Stimulated activated naive CD8-positive, alpha-beta T cell treated with anti-CD3 and anti-CD28 coated beads, Interleukin-15, amount 100 ng/mL, for 72 hours (primary cell): ENCODE measurements at regions not wholly inside any gene's neighbourhood (a gene's known extent, or its start where the extent isn't known, plus 50 kb on each side); places are given as distances from the start of the nearest gene placed in this dataset.

Experiments used
- ATAC-seq: fragments of 150-1000 bp; cut with Tn5 transposase; 2 replicates; pipeline ENCODE4 v1.10.0; 2021; ENCODE audit warnings: mild to moderate bottlenecking, moderate library complexity
- DNase-seq, 2 donors: peaks; one replicate each; pipeline ENCODE4 v3.0.0; 2021 to 2022
- H3K27ac Mint-ChIP-seq, 2 donors: one replicate each; pipeline ENCODE4 v1.8.0; 2022; ENCODE audit warnings: mild to moderate bottlenecking in 2 of 2, mixed read lengths in 2 of 2, moderate library complexity in 2 of 2
- H3K27me3 Mint-ChIP-seq: one replicate; pipeline ENCODE4 v1.8.0; 2022; ENCODE audit warnings: mixed read lengths
- H3K4me1 Mint-ChIP-seq: one replicate; pipeline ENCODE4 v1.8.0; 2022; ENCODE audit warnings: mild to moderate bottlenecking, mixed read lengths
- H3K4me3 Mint-ChIP-seq, 2 donors: one replicate each; pipeline ENCODE4 v1.8.0; 2022; ENCODE audit warnings: mild to moderate bottlenecking in 2 of 2, mixed read lengths in 2 of 2, moderate library complexity in 1 of 2
- H3K9me3 Mint-ChIP-seq, 2 donors: one replicate each; pipeline ENCODE4 v1.8.0; 2022; ENCODE audit warnings: mixed read lengths in 2 of 2

DNA sequence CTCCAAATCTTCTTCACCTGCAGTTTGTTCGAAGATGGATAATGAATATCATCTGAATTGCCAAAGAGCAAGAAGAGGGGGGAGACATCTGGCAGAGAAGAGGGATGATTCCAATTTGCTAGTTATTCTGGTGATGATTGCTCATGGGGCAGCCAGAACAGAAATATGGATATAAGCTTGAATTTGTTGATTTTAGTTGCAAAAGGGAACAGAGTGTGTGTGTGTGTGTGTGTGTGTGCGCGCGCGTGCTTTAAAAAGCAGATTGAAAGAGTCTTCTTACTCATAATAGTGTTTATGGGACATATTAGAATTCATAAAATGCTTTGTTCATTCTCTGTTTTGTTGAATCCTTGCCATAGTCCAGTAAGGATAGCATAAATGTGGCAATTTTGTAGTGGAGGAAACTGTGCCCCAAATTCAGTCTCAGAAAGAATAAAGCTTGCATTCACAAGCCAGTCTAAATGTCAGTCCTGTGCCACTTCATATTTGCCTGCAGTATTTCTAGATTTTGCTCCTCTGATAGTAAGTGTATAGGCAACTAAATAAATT lies 436.3 kb upstream of the KLF4 start:
- no peak overlapping the region for H3K4me3 Mint-ChIP-seq
- DNase-seq (no peak), ATAC-seq (no peak)
- no peaks in the 10 kb centered on the region for H3K27me3 Mint-ChIP-seq
- no peaks in the 10 kb centered on the region for H3K4me1 Mint-ChIP-seq
- H3K9me3 Mint-ChIP-seq = peaks cover 0 to 9% of the 10 kb centered on the region in 2 donors
- no peak overlapping the region for H3K27ac Mint-ChIP-seq

DNA sequence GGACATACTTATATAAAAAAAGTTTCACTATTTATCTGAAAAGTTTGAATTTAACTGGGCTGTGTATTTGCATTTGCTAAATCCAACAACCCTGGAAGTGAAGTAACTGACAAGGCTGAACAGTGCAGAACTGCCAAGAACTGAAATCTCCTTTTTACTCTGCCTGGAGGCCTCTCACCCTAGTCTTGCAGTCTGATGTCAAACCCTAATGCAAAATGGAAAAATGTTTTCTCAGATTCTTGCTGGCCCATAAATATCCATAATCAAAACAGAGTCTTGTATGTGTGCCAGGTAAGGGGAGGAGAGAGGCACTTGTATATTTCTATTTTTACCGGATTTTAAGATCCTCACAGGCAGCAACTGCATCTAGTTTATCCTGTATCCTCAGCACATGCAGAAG lies 432.7 kb upstream of the KLF4 start:
- ATAC-seq (no peak), DNase-seq (no peak)
- H3K27me3 Mint-ChIP-seq = no peaks in the 10 kb centered on the region
- peaks cover 0 to 15% of the 10 kb centered on the region in 2 donors for H3K9me3 Mint-ChIP-seq
- H3K4me1 Mint-ChIP-seq = no peaks in the 10 kb centered on the region
- H3K27ac Mint-ChIP-seq = no peak overlapping the region
- H3K4me3 Mint-ChIP-seq = no peak overlapping the region

GRCh38 chr9:107919263-107919662 lies 429.7 kb upstream of the KLF4 start:
- Mint-ChIP-seq H3K4me1 (no peaks in the 10 kb centered on the region), H3K9me3 (peaks cover 0 to 15% of the 10 kb centered on the region in 2 donors), H3K27me3 (no peaks in the 10 kb centered on the region), H3K4me3 (no peak overlapping the region), H3K27ac (no peak overlapping the region)
- ATAC-seq (no peak), DNase-seq (no peak)

DNA sequence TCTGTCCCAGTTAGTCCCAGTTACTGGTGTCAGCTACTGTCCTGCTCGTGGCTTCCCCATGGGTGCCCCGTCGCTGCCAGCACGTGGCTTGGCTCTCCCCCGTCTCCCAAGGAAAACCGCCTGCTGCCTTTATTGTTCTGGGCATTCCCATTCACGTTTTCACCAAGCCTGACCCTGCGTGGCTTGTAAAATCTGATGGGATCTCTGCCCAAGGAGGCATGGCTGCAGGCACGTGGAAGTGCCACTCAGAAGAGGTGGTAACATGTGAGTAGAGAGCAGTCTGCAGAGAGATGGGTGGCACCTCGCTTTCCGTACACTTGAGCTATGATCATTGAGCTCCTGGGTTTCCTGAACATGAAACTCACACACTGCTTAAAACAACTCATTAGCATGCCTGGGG lies 429.2 kb upstream of the KLF4 start:
- ATAC-seq (no peak), DNase-seq (no peak)
- H3K27me3 Mint-ChIP-seq = no peaks in the 10 kb centered on the region
- no peak overlapping the region for H3K27ac Mint-ChIP-seq
- H3K4me3 Mint-ChIP-seq = no peak overlapping the region
- no peaks in the 10 kb centered on the region for H3K4me1 Mint-ChIP-seq
- H3K9me3 Mint-ChIP-seq = peaks cover 0 to 12% of the 10 kb centered on the region in 2 donors

DNA sequence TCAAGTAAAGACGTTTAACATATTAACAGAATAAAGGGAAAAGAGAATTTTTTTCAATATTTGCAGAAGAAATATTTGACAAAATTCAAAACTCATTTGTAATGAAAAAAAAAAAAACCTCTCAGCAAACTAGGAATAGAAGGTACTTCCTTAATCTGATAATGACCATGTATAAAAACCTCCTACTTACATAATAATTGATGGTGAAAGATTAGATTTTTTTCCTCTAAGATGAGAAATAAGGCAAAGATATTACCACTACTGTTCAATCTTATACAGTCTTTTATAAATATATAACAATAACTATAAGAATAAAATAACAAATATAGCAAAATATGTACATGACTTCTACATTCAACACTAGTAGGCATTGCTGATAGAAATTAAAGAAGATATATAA lies 424.6 kb upstream of the KLF4 start:
- H3K9me3 Mint-ChIP-seq = peaks cover 5 to 7% of the 10 kb centered on the region in 2 donors
- H3K4me1 Mint-ChIP-seq = no peaks in the 10 kb centered on the region
- DNase-seq (no peak), ATAC-seq (no peak)
- no peaks in the 10 kb centered on the region for H3K27me3 Mint-ChIP-seq
- no peak overlapping the region for H3K4me3 Mint-ChIP-seq
- no peak overlapping the region for H3K27ac Mint-ChIP-seq

DNA sequence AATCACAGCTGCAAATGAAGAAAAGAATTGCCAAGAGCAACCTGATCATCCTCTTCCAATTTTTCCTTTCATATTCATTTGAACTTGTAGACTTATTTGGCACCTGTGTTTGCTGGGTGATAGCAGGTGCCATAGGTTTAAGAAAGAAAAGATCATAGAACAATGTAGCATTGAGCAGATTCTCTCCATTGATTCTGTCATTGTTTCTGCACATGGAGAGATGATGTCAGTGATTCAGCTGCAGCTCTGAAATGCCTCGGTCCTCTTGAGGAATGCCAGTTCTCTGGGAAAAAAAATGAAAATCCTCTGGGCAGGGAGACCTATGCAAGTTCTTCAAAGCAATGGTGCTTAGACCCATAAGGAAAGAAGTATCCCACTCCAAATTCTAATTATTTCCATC lies 418.1 kb upstream of the KLF4 start:
- Mint-ChIP-seq H3K27ac (no peak overlapping the region), H3K4me1 (no peaks in the 10 kb centered on the region), H3K9me3 (peaks cover 0 to 6% of the 10 kb centered on the region in 2 donors), H3K27me3 (no peaks in the 10 kb centered on the region), H3K4me3 (no peak overlapping the region)
- ATAC-seq (no peak), DNase-seq (no peak)

DNA sequence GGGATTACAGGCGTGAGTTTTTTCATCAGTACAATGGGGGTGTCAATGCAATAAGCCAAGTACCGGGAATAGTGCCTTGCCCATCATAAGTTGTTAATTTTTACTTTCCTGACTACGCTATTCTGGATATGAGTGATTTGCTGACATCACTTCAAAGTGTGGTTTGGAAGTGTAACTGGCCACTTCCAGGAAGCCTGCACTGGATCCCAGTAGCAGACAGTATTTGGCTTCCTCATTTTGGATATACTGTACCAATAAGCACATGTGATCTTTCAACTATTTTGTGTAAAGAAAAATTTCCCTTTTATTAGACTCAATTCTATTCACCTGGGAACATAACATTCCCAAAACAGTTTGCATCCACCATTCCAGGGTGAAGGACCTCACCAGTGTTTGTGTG lies 417.7 kb upstream of the KLF4 start:
- Mint-ChIP-seq H3K27ac (no peak overlapping the region), H3K4me3 (no peak overlapping the region), H3K4me1 (no peaks in the 10 kb centered on the region), H3K27me3 (no peaks in the 10 kb centered on the region), H3K9me3 (peaks cover 0 to 1% of the 10 kb centered on the region in 2 donors)
- ATAC-seq (no peak), DNase-seq (no peak)

- ATAC-seq (no peak), DNase-seq (no peak)
- no peak overlapping the region for H3K27ac Mint-ChIP-seq
- no peaks in the 10 kb centered on the region for H3K4me1 Mint-ChIP-seq
- H3K27me3 Mint-ChIP-seq = no peaks in the 10 kb centered on the region
- no peak overlapping the region for H3K4me3 Mint-ChIP-seq
- H3K9me3 Mint-ChIP-seq = no peaks in the 10 kb centered on the region
These were observed 416.5 kb upstream of the KLF4 start for GRCh38 chr9:107906074-107906473.

- no peak overlapping the region for H3K27ac Mint-ChIP-seq
- ATAC-seq (no peak), DNase-seq (no peak)
- H3K27me3 Mint-ChIP-seq = no peaks in the 10 kb centered on the region
- no peaks in the 10 kb centered on the region for H3K4me1 Mint-ChIP-seq
- H3K4me3 Mint-ChIP-seq = no peak overlapping the region
- H3K9me3 Mint-ChIP-seq = no peaks in the 10 kb centered on the region
These were observed 415.9 kb upstream of the KLF4 start for GRCh38 chr9:107905308-107906020.

DNA sequence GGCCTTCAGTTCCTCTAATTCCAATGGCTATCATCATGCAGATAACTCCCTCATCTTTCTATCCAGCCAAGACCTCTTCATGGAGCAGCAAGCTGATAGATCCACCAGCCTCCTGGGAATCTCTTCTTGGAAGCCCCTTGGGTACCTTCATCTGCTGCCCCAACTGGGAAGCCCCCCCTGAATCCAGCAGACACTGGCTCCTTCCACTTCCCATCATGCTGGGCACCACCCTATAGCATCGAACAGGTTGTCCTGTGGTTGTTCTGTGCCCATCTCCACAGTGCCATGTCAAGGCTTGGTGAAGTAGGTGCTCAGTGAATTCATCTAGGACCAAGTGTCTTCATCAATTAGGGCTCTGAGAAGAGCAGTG lies 410.4 kb upstream of the KLF4 start:
- no peak for ATAC-seq
- Mint-ChIP-seq H3K4me3 (no peak overlapping the region), H3K27me3 (peaks cover 6% of the 10 kb centered on the region), H3K4me1 (no peaks in the 10 kb centered on the region), H3K9me3 (peaks cover 0 to 8% of the 10 kb centered on the region in 2 donors), H3K27ac (no peak overlapping the region)
- no peak for DNase-seq

GRCh38 chr9:107898761-107899160 lies 409.2 kb upstream of the KLF4 start:
- ATAC-seq = no peak

GRCh38 chr9:107896544-107896943 lies 407.0 kb upstream of the KLF4 start:
- Mint-ChIP-seq H3K4me3 (no peak overlapping the region), H3K27me3 (peaks cover 6% of the 10 kb centered on the region), H3K27ac (no peak overlapping the region), H3K9me3 (peaks cover 4 to 15% of the 10 kb centered on the region in 2 donors), H3K4me1 (no peaks in the 10 kb centered on the region)
- ATAC-seq (no peak), DNase-seq (no peak)

More at GRCh38 chr9:107898761-107899160, 409.2 kb upstream of the KLF4 start:
- peaks cover 0 to 8% of the 10 kb centered on the region in 2 donors for H3K9me3 Mint-ChIP-seq
- peaks cover 6% of the 10 kb centered on the region for H3K27me3 Mint-ChIP-seq
- H3K4me3 Mint-ChIP-seq = no peak overlapping the region
- no peaks in the 10 kb centered on the region for H3K4me1 Mint-ChIP-seq
- H3K27ac Mint-ChIP-seq = no peak overlapping the region
- no peak for DNase-seq

DNA sequence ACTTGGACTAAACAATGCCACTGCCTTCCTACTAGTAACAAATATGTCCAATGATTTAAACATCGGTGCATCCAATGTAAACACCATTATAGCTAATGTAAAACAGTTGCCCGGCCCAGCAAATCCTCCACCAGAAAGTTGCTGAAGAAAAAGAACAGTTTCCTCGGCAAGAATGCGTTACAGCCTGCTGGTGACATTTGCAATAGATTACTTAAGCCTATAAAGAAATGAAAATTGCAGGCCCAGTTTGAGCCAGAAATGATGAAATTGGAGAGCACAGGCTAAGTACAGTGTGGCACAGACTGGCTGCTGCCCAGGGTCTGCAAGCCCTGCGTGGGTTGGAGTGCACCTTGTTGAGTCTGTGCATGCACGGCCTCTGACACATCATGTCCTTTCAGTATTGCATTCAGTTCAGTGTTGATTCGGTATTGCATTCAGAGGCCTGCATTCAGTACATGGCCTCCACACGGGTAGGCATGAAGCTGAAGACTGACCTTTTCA lies 406.0 kb upstream of the KLF4 start:
- no peak for ATAC-seq
- Mint-ChIP-seq H3K9me3 (peaks cover 4 to 22% of the 10 kb centered on the region in 2 donors), H3K27me3 (peaks cover 6% of the 10 kb centered on the region), H3K4me1 (no peaks in the 10 kb centered on the region), H3K27ac (no peak overlapping the region), H3K4me3 (no peak overlapping the region)
- DNase-seq = no peak

- H3K27ac Mint-ChIP-seq = peak overlapping the region in 1 of 2 donors; percentile 61
These were observed 405.1 kb upstream of the KLF4 start for GRCh38 chr9:107894572-107895261.

DNA sequence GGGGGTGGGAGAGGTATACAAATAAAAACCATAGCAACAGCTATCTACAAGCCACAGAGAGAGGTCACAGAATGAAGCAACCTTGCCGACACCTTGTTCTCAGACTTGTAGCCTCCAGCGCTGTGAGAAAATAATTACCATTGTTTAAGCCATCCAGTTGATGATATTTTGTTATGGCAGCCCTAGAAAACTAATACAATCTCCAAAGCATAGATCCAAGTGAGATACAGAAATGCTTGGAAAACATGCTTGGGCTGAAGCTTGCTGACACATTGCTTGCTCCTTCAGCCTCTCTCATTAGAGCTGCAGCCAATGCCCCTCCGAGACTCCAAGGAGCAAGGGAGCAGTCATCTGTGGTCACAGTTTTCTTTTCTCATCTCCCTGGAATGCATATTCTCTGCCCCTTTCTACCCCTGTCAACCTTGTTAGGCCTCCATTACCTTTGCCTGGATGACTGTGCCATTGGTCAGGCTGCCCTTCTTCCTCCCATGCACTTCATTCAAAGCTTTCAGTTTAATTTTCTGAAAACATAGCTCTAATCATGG lies 401.4 kb upstream of the KLF4 start:
- Mint-ChIP-seq H3K4me3 (no peak overlapping the region), H3K9me3 (peaks cover 9 to 26% of the 10 kb centered on the region in 2 donors), H3K4me1 (no peaks in the 10 kb centered on the region), H3K27me3 (no peaks in the 10 kb centered on the region), H3K27ac (no peak overlapping the region)
- no peak for ATAC-seq
- no peak for DNase-seq

More at GRCh38 chr9:107894572-107895261, 405.1 kb upstream of the KLF4 start:
- no peak overlapping the region for H3K4me3 Mint-ChIP-seq
- H3K9me3 Mint-ChIP-seq = peaks cover 9 to 29% of the 10 kb centered on the region in 2 donors
- H3K27me3 Mint-ChIP-seq = peaks cover 2% of the 10 kb centered on the region
- ATAC-seq (no peak), DNase-seq (no peak)
- H3K4me1 Mint-ChIP-seq = no peaks in the 10 kb centered on the region

DNA sequence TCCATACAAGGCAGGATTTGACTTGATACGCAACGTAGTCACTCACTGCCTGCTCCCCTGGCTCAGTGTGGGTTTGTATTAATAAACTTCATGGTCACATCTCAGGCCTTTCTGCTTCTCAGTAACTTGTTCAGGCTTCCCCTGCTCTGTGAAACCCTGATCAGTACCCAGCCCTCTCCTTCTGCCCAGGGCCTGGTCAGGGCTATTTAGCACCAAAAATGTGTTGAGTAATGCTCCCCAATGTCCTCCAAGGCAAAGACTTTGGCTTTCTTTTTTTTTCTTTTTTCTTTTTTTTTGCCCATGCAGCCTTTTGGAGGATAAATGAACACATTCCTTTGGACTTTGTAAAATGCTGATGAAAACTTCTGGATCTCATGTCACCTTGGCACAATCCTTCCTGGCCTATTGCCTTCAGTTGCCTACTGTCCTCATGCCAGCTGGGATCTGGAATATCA lies 399.2 kb upstream of the KLF4 start:
- Mint-ChIP-seq H3K4me1 (no peaks in the 10 kb centered on the region), H3K4me3 (no peak overlapping the region), H3K9me3 (peaks cover 9 to 26% of the 10 kb centered on the region in 2 donors), H3K27ac (peak overlapping the region in 1 of 2 donors; percentile 71), H3K27me3 (no peaks in the 10 kb centered on the region)
- ATAC-seq (no peak), DNase-seq (no peak)
